ENCODE measurements at regions not wholly inside any gene's neighbourhood (a gene's known extent, or its start where the extent isn't known, plus 50 kb on each side); places are given as distances from the start of the nearest gene placed in this dataset.

DNA sequence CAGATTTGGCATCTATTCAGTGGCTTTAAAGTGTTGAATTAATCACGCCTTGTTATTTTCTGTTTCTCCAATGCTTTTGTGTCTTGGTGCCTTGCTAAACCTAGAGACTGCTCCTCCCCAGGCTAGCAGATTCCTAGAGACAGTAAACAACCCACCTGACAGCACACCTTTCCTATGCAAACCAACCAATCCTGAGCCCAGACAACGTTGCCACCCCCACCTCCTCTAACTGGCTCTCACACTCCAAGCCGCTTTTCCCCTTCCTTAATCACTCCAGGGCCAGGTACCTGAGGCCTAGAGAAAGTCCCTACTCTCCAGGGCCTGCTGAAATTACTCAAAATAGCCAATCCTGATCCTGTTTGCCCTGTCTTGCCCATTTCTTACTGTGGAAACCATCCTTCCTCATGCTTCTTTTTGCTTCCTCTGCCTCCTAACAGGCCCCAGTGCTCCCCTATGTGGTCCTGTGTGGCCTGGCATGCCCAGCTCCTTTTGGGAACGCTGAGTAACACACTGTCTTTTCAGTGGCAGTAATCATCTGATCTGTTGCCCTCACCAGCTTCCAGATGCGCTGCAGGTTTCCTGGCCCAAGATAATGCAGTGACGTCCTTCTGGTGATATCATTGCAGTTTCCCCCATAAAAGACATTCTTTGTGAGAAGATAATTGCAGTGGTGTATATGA lies 53.4 kb downstream of the GAS1 start:
- DNase-seq: no peak

GRCh38 chr9:86892576-86892975 lies 54.7 kb downstream of the GAS1 start:
- DNase-seq: no peak

DNA sequence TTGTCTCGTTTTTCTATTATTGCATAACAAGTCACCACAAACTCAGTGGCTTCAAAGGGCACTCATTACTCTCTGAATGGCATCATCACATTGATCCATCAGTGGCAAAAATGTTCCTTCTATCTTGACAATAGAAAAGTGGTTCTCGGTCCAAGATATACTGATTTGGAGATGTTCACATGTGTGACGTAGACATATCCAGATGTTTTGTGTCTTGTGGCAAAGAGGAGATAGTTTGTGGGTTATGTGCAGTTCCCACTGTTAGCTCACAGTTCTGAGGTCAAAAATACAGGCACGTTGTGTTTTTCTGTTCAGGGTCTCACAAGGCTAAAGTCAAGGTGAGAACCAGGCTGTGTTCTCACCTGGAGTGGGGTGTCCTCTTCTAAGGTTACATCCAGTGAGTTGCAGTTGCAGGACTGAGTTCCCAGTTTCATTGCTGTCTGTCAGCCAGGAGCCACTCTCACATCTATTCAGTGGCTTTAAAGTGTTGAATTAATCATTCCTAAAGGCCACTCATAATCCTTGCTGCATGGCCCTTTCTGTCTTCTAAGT lies 55.3 kb downstream of the GAS1 start:
- no peak for DNase-seq

DNA sequence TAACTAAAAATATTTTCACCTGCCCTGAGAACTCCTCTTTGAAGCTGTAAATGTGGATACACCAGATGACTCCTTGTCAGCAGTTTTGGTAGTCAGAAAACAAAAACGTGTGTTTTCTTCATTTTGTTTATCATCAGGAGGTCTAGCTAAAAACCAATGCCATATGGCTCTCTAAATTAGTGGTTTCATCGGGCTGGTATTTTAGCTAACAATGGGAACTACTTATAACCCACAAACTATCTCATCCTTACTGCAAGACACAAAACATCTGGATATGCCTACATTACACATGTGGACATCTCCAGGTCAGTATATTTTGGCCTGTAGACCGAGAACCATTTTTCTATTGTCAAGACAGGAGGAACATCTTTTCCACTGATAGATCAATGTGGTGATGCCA lies 56.2 kb downstream of the GAS1 start:
- no peak for DNase-seq

- DNase-seq: no peak
Observed at GRCh38 chr9:86885232-86885631, 62.1 kb downstream of the GAS1 start.

- DNase-seq: no peak
Observed at GRCh38 chr9:86876621-86877196, 70.6 kb downstream of the GAS1 start.

- no peak for DNase-seq
Observed at GRCh38 chr9:86868616-86869015, 78.7 kb downstream of the GAS1 start.

DNA sequence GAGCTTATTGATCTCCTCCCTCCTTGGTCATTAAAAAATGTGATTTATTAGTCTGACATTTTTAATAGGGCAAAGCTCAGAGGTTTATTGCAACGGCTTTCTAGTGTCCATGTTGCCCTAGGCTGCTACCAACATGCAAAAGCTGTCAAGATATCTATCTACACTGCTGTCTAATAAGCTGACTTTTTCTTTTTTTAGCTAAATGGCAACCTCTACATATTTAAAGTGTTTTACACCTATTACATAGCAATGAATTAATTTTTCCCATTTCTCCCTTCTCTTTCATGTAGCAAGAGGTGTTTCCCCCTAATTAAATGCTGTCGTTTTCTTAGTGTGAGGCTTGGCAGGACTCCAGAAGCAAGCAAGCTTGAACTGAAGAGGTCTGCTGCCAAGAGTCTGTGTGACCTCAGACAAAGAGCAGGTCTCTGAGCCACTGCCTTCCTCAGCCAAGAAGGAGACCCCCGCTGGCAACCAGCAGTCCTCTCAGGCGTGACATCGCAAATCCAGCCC lies 79.4 kb downstream of the GAS1 start:
- no peak for DNase-seq

DNA sequence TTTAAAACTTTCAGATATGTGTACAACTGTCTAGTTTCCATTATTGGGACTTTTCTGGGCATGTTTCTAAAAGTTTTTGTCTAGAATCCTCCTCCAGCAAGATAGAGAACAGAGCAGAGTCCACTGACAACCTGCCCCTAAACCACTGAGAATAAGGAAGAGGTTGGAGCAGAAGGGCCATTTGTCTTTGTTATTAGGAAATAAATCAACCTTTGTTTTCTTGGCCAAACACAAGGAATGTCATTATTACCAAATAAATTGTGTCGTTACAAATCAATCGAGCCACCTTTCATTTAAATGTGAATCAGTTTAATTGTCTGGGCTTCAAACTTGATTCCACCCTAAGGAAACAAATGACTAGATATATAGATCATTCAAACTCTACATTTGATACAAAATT lies 81.4 kb downstream of the GAS1 start:
- DNase-seq: no peak

GRCh38 chr9:86860006-86860405 lies 87.3 kb downstream of the GAS1 start:
- DNase-seq: no peak

GRCh38 chr9:86859056-86859455 lies 88.2 kb downstream of the GAS1 start:
- DNase-seq: no peak

DNA sequence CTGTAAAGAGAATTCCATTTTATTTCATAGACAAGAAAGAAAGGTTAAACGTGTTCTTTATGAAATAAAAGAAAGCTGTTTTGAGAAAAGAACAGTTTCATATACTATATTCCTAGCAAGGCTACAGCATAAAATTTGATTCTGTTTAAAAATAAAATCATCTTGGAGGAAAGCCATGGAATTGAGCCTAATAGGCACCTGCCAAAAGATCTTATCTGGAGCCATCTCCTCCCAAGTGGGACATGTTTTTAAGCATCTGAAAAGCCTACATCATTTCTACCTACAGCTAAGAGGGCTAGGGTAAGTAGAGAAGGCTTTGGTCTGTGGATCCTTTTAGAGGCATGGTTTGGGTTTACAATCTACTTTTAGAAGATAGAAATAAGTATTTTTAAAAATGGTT lies 89.3 kb downstream of the GAS1 start:
- DNase-seq: no peak

GRCh38 chr9:86856259-86856658 lies 91.0 kb downstream of the GAS1 start:
- no peak for DNase-seq

GRCh38 chr9:86854898-86855523 lies 92.3 kb downstream of the GAS1 start:
- DNase-seq: peak; percentile 6

DNA sequence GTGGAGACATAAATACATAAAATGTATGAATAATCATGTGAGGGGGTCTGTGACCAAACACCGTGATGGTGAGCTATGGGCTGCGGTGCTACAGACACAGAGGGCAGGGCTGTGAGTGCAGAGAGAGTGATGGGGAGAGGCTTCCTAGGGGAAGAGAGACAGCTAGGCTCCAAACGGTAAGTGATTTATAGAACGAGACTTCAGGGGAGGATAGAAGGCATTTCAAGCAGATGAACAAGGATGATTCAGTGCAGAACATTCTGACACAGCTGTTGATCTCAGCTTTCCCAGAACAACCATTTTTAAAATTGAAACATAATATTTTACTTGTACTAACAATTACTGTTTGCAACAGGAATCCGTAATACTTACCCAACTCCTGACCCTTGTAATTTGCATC lies 100.7 kb downstream of the GAS1 start:
- DNase-seq: no peak

DNA sequence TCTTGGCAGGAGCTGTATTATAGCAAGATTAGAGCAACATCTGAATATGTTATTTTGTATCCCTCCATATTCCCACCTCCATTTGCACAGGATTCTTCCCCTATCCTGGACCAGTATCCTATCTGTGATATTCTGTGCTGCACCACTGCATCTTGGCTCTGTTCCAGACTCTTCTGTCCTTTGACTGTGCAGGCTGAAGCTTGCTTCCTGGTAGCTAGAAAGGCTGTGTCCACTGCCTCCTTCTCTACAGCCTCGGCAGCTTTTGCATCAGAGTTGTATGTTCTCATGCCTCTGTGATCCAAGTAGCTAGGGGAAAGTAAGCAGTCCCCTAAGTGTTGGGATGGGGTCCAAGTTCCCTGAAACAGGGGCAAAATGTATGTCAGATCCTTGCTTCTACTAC lies 104.1 kb downstream of the GAS1 start:
- peak; percentile 8 for DNase-seq

- DNase-seq: no peak
Observed at GRCh38 chr9:86842573-86842972, 104.7 kb downstream of the GAS1 start.

GRCh38 chr9:86839522-86839921 lies 107.8 kb downstream of the GAS1 start:
- no peak for DNase-seq

GRCh38 chr9:86838519-86839497 lies 108.5 kb downstream of the GAS1 start:
- DNase-seq: no peak

DNA sequence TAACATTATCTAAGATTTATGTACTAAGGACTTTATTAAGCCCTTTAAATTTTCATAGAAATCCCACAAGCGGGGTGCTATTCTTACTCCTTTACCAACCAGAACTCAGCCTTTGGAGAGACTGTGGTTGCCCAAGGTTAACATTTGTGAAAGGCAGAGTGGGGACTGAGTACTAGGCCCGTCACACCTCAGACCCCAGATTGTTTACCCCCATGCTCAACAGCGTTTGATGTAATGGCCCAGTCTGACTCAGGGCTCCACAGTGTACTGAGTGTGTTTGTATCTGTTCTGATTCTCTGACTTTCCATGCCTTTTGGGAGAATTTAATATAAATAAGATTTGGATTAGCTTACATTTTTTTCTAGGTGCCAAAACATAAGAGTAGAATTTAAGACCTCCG lies 110.0 kb downstream of the GAS1 start:
- DNase-seq: no peak

- no peak for DNase-seq
Observed at GRCh38 chr9:86836797-86837196, 110.5 kb downstream of the GAS1 start.

DNA sequence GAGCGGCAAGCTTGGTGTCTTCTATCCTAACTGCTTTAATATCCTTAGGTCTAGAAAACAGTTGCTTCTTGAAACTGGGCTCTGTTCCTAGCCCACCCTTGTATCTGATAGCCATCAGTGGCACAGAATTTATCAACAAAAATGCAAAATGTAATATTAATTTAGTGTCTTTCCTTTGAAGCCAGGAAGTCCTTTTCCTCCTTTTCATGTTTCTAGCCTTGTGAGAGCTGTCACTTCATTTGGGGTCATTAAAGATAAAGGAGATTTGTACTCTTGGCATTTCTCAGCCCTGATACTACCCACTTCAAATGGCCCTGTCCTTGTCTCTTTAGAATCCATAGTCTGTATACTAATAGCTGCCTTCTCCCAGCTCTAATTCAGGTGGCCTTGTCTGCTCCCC lies 111.0 kb downstream of the GAS1 start:
- no peak for DNase-seq

DNA sequence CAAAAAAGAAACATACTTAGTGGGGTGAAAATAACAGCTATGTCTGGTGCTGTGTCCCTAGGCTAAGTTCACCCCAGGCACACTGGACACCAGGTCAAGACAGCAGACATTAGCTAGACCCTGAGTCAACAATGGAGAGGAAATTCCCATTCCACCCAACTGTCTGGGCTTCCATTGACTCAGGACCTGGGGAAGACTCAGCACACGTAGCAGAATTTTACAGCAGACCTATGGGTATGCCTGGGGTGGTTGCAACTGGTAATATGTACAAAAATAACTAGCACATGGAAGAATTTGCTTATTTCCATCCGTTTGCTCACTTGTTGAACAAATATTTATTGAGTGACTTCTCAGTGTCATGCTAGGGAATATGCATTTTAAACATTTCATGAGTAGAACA lies 117.0 kb downstream of the GAS1 start:
- no peak for DNase-seq
